ENCODE measurements at regions not wholly inside any gene's neighbourhood (a gene's known extent, or its start where the extent isn't known, plus 50 kb on each side); places are given as distances from the start of the nearest gene placed in this dataset.

- no peak for TF ChIP-seq CTCF (IDR thresholded peaks at IDR 0.05; ENCODE audit: insufficient read depth, low read length)
- TF ChIP-seq GABPA (IDR thresholded peaks at IDR 0.05; ENCODE audit: low read depth) = no peak
Measured at GRCh38 chr16:27611340-27611739, 61.4 kb downstream of the KATNIP start.

All from HL-60 (cell line).